Stimulated activated naive CD8-positive, alpha-beta T cell treated with anti-CD3 and anti-CD28 coated beads, Interleukin-15, Interleukin-2, amounts not matched to agents 100 ng/mL and 50 ng/mL, for 24 hours (primary cell): ENCODE measurements at regions not wholly inside any gene's neighbourhood (a gene's known extent, or its start where the extent isn't known, plus 50 kb on each side); places are given as distances from the start of the nearest gene placed in this dataset.

Experiments
- H3K27ac Mint-ChIP-seq: one replicate; pipeline ENCODE4 v1.8.0; 2021; ENCODE audit warnings: mild to moderate bottlenecking, mixed read lengths
- H3K27me3 Mint-ChIP-seq: one replicate; pipeline ENCODE4 v1.8.0; 2021; ENCODE audit warnings: mixed read lengths
- H3K36me3 Mint-ChIP-seq: one replicate; pipeline ENCODE4 v1.8.0; 2021; ENCODE audit warnings: low read depth, mixed read lengths
- H3K4me1 Mint-ChIP-seq: one replicate; pipeline ENCODE4 v1.8.0; 2021; ENCODE audit warnings: low read depth, mixed read lengths
- H3K4me3 Mint-ChIP-seq: one replicate; pipeline ENCODE4 v1.8.0; 2021; ENCODE audit warnings: mild to moderate bottlenecking, mixed read lengths
- H3K9me3 Mint-ChIP-seq: one replicate; pipeline ENCODE4 v1.8.0; 2021; ENCODE audit warnings: mixed read lengths

GRCh38 chr2:221112744-221113143 lies 459.4 kb downstream of the EPHA4 start:
- Mint-ChIP-seq H3K36me3 (no peaks in the 10 kb centered on the region), H3K4me1 (no peaks in the 10 kb centered on the region), H3K27me3 (no peaks in the 10 kb centered on the region), H3K4me3 (no peak overlapping the region), H3K9me3 (no peaks in the 10 kb centered on the region), H3K27ac (no peak overlapping the region)

GRCh38 chr2:221115944-221116343 lies 456.2 kb downstream of the EPHA4 start:
- Mint-ChIP-seq H3K27me3 (peaks cover 3% of the 10 kb centered on the region), H3K4me3 (no peak overlapping the region), H3K27ac (no peak overlapping the region), H3K9me3 (no peaks in the 10 kb centered on the region), H3K4me1 (no peaks in the 10 kb centered on the region), H3K36me3 (no peaks in the 10 kb centered on the region)

DNA sequence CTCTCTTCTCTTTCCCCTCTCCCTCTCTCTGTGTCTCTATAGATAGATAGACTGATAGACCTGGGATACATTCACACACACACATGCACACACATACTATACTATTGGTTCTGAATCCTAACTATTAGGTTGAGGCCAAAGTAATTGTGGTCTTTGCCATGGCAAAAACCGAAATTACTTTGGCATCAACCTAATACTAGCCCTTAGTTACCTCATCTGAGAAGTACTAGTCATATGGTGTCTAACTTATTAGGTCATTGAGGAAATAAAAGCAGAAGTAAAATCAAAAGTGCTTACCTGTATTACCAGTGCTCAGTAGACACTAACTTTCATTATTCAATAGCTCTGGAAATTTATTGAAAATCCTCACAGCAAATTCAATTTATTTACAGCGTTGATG lies 451.5 kb downstream of the EPHA4 start:
- no peak overlapping the region for H3K4me3 Mint-ChIP-seq
- H3K9me3 Mint-ChIP-seq: no peaks in the 10 kb centered on the region

DNA sequence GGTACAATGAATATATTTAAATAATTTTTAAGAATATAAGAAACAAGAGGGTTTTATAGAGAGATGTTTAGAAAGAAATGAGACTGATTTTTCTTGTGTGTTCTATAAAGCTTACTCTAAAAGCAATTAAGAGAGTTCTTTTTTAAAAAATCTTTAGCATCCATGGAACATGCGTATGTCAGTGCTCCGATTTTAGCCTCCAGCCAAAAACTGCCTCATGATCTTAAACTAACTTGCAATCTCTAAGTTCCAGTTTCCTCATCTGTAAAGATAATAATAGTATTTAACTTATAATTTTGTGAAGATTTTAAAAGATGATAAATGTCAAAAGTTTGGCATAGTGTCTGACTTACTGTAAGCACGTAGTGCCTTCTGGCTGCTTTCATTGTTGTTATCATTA lies 448.7 kb downstream of the EPHA4 start:
- Mint-ChIP-seq H3K27me3 (peaks cover 3% of the 10 kb centered on the region), H3K4me1 (no peaks in the 10 kb centered on the region), H3K36me3 (no peaks in the 10 kb centered on the region), H3K4me3 (no peak overlapping the region), H3K9me3 (peaks cover 7% of the 10 kb centered on the region), H3K27ac (no peak overlapping the region)

More for the DNA sequence above, 451.5 kb downstream of the EPHA4 start:
- H3K27ac Mint-ChIP-seq: no peak overlapping the region
- no peaks in the 10 kb centered on the region for H3K36me3 Mint-ChIP-seq
- H3K27me3 Mint-ChIP-seq: peaks cover 3% of the 10 kb centered on the region
- H3K4me1 Mint-ChIP-seq: no peaks in the 10 kb centered on the region

GRCh38 chr2:221124532-221125240 lies 447.4 kb downstream of the EPHA4 start:
- Mint-ChIP-seq H3K27me3 (peaks cover 3% of the 10 kb centered on the region), H3K4me3 (no peak overlapping the region), H3K27ac (no peak overlapping the region)

GRCh38 chr2:221125691-221126090 lies 446.4 kb downstream of the EPHA4 start:
- Mint-ChIP-seq H3K4me3 (no peak overlapping the region), H3K4me1 (no peaks in the 10 kb centered on the region), H3K27ac (no peak overlapping the region), H3K36me3 (no peaks in the 10 kb centered on the region), H3K9me3 (peaks cover 7% of the 10 kb centered on the region), H3K27me3 (no peaks in the 10 kb centered on the region)

More at GRCh38 chr2:221124532-221125240, 447.4 kb downstream of the EPHA4 start:
- Mint-ChIP-seq H3K36me3 (no peaks in the 10 kb centered on the region), H3K4me1 (no peaks in the 10 kb centered on the region), H3K9me3 (peaks cover 7% of the 10 kb centered on the region)

- Mint-ChIP-seq H3K4me1 (no peaks in the 10 kb centered on the region), H3K27me3 (no peaks in the 10 kb centered on the region), H3K9me3 (peaks cover 7% of the 10 kb centered on the region), H3K36me3 (no peaks in the 10 kb centered on the region), H3K4me3 (no peak overlapping the region), H3K27ac (no peak overlapping the region)
Measured at GRCh38 chr2:221129657-221130056, 442.4 kb downstream of the EPHA4 start.

DNA sequence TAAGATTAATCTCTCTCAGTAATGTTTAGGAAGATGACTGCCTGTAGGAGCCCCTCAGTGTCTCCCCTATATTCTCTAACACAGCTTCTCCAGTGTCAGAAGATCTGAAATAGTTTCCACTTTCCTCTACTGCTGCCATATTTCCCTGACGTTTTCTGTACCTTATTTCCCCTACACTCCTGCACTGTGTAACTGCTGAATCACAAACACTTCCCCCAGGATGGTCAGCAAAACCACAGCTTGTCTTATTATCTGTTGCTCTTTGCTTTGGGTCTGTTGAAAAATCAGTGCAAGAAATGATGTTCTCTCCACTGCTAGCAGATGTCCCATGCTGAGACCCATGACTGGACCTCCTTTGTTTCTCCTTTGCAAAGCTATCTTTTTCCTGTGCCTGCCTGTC lies 441.7 kb downstream of the EPHA4 start:
- Mint-ChIP-seq H3K36me3 (no peaks in the 10 kb centered on the region), H3K9me3 (peaks cover 7% of the 10 kb centered on the region), H3K27me3 (no peaks in the 10 kb centered on the region), H3K27ac (no peak overlapping the region), H3K4me1 (no peaks in the 10 kb centered on the region), H3K4me3 (no peak overlapping the region)

DNA sequence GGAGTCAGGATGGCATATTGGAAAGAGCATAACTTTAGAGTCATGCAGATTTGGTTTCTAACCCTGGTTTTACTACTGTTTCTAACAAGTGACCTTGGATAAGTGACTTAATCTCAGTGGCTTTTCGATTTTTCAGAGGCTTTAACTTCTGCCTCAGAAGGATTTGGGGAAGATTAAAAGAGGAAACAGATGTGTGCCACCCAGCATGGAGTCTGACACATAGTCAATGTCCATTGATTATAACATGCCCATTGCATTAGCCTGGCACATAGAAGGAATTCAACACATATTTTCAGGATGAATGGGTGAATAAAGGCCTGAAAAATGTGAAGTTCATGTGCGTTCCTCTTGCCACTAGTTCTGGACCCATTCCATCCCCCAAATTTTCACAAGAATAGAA lies 438.2 kb downstream of the EPHA4 start:
- no peaks in the 10 kb centered on the region for H3K9me3 Mint-ChIP-seq
- H3K36me3 Mint-ChIP-seq: no peaks in the 10 kb centered on the region
- H3K27ac Mint-ChIP-seq: no peak overlapping the region
- H3K4me3 Mint-ChIP-seq: no peak overlapping the region
- H3K4me1 Mint-ChIP-seq: no peaks in the 10 kb centered on the region
- no peaks in the 10 kb centered on the region for H3K27me3 Mint-ChIP-seq

DNA sequence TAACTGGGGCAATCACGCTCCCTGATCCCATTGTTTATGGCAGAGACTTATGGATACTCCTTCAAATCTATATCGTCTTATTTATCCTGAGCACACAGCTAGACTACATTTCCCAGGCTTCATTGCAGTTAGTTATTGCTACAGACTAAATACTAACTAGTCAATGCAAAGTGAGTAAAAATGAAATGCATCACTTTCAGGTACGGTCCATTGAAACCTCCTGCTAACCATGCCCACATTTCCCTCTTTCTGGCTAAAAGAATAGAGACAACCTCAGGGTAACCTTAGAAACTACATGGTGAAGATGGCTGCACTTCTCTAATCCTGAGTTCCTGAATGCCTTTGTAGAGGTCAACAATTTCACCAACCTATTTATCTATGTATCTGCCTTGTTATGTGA lies 437.4 kb downstream of the EPHA4 start:
- no peaks in the 10 kb centered on the region for H3K36me3 Mint-ChIP-seq
- H3K27ac Mint-ChIP-seq: no peak overlapping the region
- no peaks in the 10 kb centered on the region for H3K27me3 Mint-ChIP-seq
- no peaks in the 10 kb centered on the region for H3K4me1 Mint-ChIP-seq
- no peak overlapping the region for H3K4me3 Mint-ChIP-seq
- no peaks in the 10 kb centered on the region for H3K9me3 Mint-ChIP-seq

- H3K27ac Mint-ChIP-seq: no peak overlapping the region
- H3K4me1 Mint-ChIP-seq: no peaks in the 10 kb centered on the region
- no peak overlapping the region for H3K4me3 Mint-ChIP-seq
- no peaks in the 10 kb centered on the region for H3K27me3 Mint-ChIP-seq
- H3K9me3 Mint-ChIP-seq: no peaks in the 10 kb centered on the region
- H3K36me3 Mint-ChIP-seq: no peaks in the 10 kb centered on the region
Measured at GRCh38 chr2:221135699-221136098, 436.4 kb downstream of the EPHA4 start.

DNA sequence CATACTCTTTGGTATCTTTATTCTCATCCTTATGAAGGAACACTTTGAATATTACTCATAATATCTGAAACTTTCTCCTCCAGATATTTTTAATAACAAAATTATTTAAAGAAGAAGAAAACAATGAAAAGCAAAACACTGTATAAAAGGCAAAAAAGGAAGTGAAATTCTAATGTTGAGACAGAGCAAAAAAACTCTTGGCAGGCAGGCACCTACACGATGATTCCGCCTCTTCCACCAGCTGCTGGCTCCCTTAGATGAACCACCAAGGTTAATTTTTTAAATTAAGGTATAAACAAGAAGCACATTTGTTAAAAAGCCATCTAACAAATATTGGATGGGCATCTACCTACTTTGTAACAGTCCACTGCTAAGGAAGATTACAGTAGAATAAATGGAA lies 434.7 kb downstream of the EPHA4 start:
- Mint-ChIP-seq H3K4me1 (no peaks in the 10 kb centered on the region), H3K9me3 (no peaks in the 10 kb centered on the region), H3K36me3 (no peaks in the 10 kb centered on the region), H3K27ac (no peak overlapping the region), H3K27me3 (no peaks in the 10 kb centered on the region), H3K4me3 (no peak overlapping the region)

- no peaks in the 10 kb centered on the region for H3K4me1 Mint-ChIP-seq
- no peaks in the 10 kb centered on the region for H3K27me3 Mint-ChIP-seq
- H3K36me3 Mint-ChIP-seq: no peaks in the 10 kb centered on the region
- no peak overlapping the region for H3K4me3 Mint-ChIP-seq
- no peaks in the 10 kb centered on the region for H3K9me3 Mint-ChIP-seq
- no peak overlapping the region for H3K27ac Mint-ChIP-seq
Measured at GRCh38 chr2:221142341-221142740, 429.8 kb downstream of the EPHA4 start.

- no peaks in the 10 kb centered on the region for H3K27me3 Mint-ChIP-seq
- H3K4me1 Mint-ChIP-seq: no peaks in the 10 kb centered on the region
- H3K27ac Mint-ChIP-seq: no peak overlapping the region
- H3K36me3 Mint-ChIP-seq: no peaks in the 10 kb centered on the region
- H3K4me3 Mint-ChIP-seq: no peak overlapping the region
- H3K9me3 Mint-ChIP-seq: no peaks in the 10 kb centered on the region
Measured at GRCh38 chr2:221143231-221143630, 428.9 kb downstream of the EPHA4 start.

DNA sequence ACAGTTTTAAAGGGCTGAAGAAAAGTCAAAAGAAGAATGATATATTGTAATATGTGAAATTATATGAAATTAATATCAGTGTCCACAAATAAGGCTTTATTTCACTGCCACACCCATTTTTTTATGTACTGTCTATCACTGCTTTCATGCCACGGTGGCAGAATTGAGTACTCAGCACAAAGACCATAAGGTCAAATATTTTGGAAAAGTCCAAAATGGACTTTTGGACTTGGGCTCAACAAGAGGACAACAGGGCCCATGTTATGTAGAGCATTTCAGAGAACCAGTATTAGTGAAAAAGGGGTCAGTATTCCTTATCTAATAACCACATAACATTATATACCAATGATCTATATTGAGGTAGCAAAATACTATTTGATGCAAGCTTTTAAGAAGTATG lies 427.2 kb downstream of the EPHA4 start:
- Mint-ChIP-seq H3K27ac (no peak overlapping the region), H3K27me3 (no peaks in the 10 kb centered on the region), H3K36me3 (no peaks in the 10 kb centered on the region), H3K9me3 (no peaks in the 10 kb centered on the region), H3K4me3 (no peak overlapping the region), H3K4me1 (no peaks in the 10 kb centered on the region)

GRCh38 chr2:221145396-221145795 lies 426.7 kb downstream of the EPHA4 start:
- no peaks in the 10 kb centered on the region for H3K4me1 Mint-ChIP-seq
- no peaks in the 10 kb centered on the region for H3K36me3 Mint-ChIP-seq
- H3K9me3 Mint-ChIP-seq: no peaks in the 10 kb centered on the region
- H3K4me3 Mint-ChIP-seq: no peak overlapping the region
- H3K27ac Mint-ChIP-seq: no peak overlapping the region
- no peaks in the 10 kb centered on the region for H3K27me3 Mint-ChIP-seq
